Activated T-cell treated with anti-CD3 and anti-CD28 coated beads for 48 hours (primary cell): ENCODE measurements at regions not wholly inside any gene's neighbourhood (a gene's known extent, or its start where the extent isn't known, plus 50 kb on each side); places are given as distances from the start of the nearest gene placed in this dataset.

Source experiments
- DNase-seq: peaks from one replicate; pipeline ENCODE4 v3.0.0-alpha.2; 2020; ENCODE audit warnings: low read depth

- DNase-seq: no peak
Measured at GRCh38 chrX:9317176-9317575, 147.7 kb upstream of the TBL1X start.

GRCh38 chrX:9318213-9318612, 146.6 kb upstream of the TBL1X start:
- no peak for DNase-seq

GRCh38 chrX:9318766-9319165, 146.1 kb upstream of the TBL1X start:
- no peak for DNase-seq

- no peak for DNase-seq
Measured at GRCh38 chrX:9320940-9321339, 143.9 kb upstream of the TBL1X start.

- no peak for DNase-seq
Measured at GRCh38 chrX:9324676-9325075, 140.2 kb upstream of the TBL1X start.

GRCh38 chrX:9326369-9326768, 138.5 kb upstream of the TBL1X start:
- DNase-seq: no peak

GRCh38 chrX:9327086-9327746, 137.6 kb upstream of the TBL1X start:
- DNase-seq: no peak

GRCh38 chrX:9327747-9328145, 137.1 kb upstream of the TBL1X start:
- no peak for DNase-seq

GRCh38 chrX:9329056-9329455, 135.8 kb upstream of the TBL1X start:
- DNase-seq: no peak

- no peak for DNase-seq
Measured at GRCh38 chrX:9330249-9330982, 134.4 kb upstream of the TBL1X start.

GRCh38 chrX:9333873-9334560, 130.8 kb upstream of the TBL1X start:
- DNase-seq: no peak

- no peak for DNase-seq
Measured at GRCh38 chrX:9335251-9335650, 129.6 kb upstream of the TBL1X start.

GRCh38 chrX:9336456-9336855, 128.4 kb upstream of the TBL1X start:
- no peak for DNase-seq

GRCh38 chrX:9337046-9337445, 127.8 kb upstream of the TBL1X start:
- no peak for DNase-seq

- DNase-seq: no peak
Measured at GRCh38 chrX:9338986-9339385, 125.9 kb upstream of the TBL1X start.

GRCh38 chrX:9339603-9340491, 125.0 kb upstream of the TBL1X start:
- no peak for DNase-seq

- DNase-seq: no peak
Measured at GRCh38 chrX:9340598-9341290, 124.1 kb upstream of the TBL1X start.

GRCh38 chrX:9341291-9342201, 123.3 kb upstream of the TBL1X start:
- peak; percentile 44 for DNase-seq

GRCh38 chrX:9342561-9343051, 122.3 kb upstream of the TBL1X start:
- DNase-seq: no peak

- no peak for DNase-seq
Measured at GRCh38 chrX:9343971-9344370, 120.9 kb upstream of the TBL1X start.
